Neural progenitor cell (in vitro differentiated cells): ENCODE measurements at regions not wholly inside any gene's neighbourhood (a gene's known extent, or its start where the extent isn't known, plus 50 kb on each side); places are given as distances from the start of the nearest gene placed in this dataset.

Source experiments
- CTCF ChIP-seq: fragments of 200-600 bp; sonication (generic); IDR thresholded peaks from 2 replicates; pipeline ENCODE4 v1.5.1; 2017; ENCODE audit warnings: antibody characterized with exemption, mild to moderate bottlenecking
- EZH2 ChIP-seq: fragments of 200-600 bp; sonication (generic); IDR thresholded peaks from 2 replicates; pipeline ENCODE4 v1.6.1; 2017; ENCODE audit warnings: antibody characterized with exemption, mild to moderate bottlenecking, moderate library complexity

- TF ChIP-seq CTCF (no peak), EZH2 (no peak)
Measured at GRCh38 chr15:59906046-59906445, 98.1 kb upstream of the FOXB1 start.
